ENCODE measurements at regions not wholly inside any gene's neighbourhood (a gene's known extent, or its start where the extent isn't known, plus 50 kb on each side); places are given as distances from the start of the nearest gene placed in this dataset.

GRCh38 chr4:135177321-135177720 is 975.7 kb upstream of the PABPC4L start:
- H3K27me3 ChIP-seq (replicated peaks; ENCODE audit: insufficient read depth), result no peaks in the 10 kb centered on the region
- intact Hi-C loops (cut with DNase I), result no loop called here
- H3K4me3 ChIP-seq, result no peak overlapping the region
- no peak overlapping the region for H3K27ac ChIP-seq
- no peaks in the 10 kb centered on the region for H3K36me3 ChIP-seq
- no peak for DNase-seq (ENCODE audit: low spot score)
- H3K9me3 ChIP-seq, result no peaks in the 10 kb centered on the region
- TF ChIP-seq POLR2A (IDR thresholded peaks at IDR 0.05) (no peak), POLR2AphosphoS5 (IDR thresholded peaks at IDR 0.05) (no peak)
- TF ChIP-seq, protein P1, sequence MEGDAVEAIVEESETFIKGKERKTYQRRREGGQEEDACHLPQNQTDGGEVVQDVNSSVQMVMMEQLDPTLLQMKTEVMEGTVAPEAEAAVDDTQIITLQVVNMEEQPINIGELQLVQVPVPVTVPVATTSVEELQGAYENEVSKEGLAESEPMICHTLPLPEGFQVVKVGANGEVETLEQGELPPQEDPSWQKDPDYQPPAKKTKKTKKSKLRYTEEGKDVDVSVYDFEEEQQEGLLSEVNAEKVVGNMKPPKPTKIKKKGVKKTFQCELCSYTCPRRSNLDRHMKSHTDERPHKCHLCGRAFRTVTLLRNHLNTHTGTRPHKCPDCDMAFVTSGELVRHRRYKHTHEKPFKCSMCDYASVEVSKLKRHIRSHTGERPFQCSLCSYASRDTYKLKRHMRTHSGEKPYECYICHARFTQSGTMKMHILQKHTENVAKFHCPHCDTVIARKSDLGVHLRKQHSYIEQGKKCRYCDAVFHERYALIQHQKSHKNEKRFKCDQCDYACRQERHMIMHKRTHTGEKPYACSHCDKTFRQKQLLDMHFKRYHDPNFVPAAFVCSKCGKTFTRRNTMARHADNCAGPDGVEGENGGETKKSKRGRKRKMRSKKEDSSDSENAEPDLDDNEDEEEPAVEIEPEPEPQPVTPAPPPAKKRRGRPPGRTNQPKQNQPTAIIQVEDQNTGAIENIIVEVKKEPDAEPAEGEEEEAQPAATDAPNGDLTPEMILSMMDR (IDR thresholded peaks at IDR 0.05), result no peak
- H3K4me1 ChIP-seq (replicated peaks), result no peaks in the 10 kb centered on the region

DNA sequence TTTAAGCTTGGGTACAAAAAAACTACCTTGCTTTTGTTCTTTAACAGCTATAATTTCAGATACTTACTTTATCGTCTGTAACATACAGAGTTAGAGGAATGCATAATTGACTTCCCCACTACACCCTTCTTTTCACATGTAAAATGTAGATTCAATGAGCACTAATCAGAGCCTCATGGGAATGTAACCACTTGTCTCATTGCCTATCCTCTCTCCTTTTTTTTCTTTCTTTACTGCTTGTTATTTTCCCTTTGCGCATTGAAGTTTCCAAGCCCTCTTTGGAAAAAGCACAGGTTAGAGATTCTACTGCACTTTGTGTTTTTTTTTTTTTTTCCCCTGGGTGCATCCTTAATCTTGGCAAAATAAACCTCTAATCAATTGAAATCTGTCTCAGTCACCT is 965.1 kb upstream of the PABPC4L start:
- no peak overlapping the region for H3K4me3 ChIP-seq
- H3K4me1 ChIP-seq (replicated peaks), result no peaks in the 10 kb centered on the region
- intact Hi-C loops (cut with DNase I), result no loop called here
- whole genome bisulfite sequencing, result 91% methylated on average over 2 of the region's 2 CpGs
- H3K27me3 ChIP-seq (replicated peaks; ENCODE audit: insufficient read depth), result no peaks in the 10 kb centered on the region
- DNase-seq (ENCODE audit: low spot score), result no peak
- TF ChIP-seq, protein P1 (IDR thresholded peaks at IDR 0.05), result no peak
- TF ChIP-seq POLR2A (IDR thresholded peaks at IDR 0.05) (no peak), POLR2AphosphoS5 (IDR thresholded peaks at IDR 0.05) (no peak)
- no peaks in the 10 kb centered on the region for H3K9me3 ChIP-seq
- H3K36me3 ChIP-seq, result no peaks in the 10 kb centered on the region
- H3K27ac ChIP-seq, result no peak overlapping the region

GRCh38 chr4:135164601-135165000 is 963.0 kb upstream of the PABPC4L start:
- Histone ChIP-seq H3K36me3 (no peaks in the 10 kb centered on the region), H3K27ac (no peak overlapping the region), H3K4me3 (no peak overlapping the region), H3K9me3 (no peaks in the 10 kb centered on the region), H3K27me3 (replicated peaks; ENCODE audit: insufficient read depth) (no peaks in the 10 kb centered on the region), H3K4me1 (replicated peaks) (no peaks in the 10 kb centered on the region)
- 82% methylated on average over 5 of the region's 5 CpGs for WGBS
- intact Hi-C loops (cut with DNase I), result no loop called here
- no peak for TF ChIP-seq POLR2A (IDR thresholded peaks at IDR 0.05)
- TF ChIP-seq, protein P1 (IDR thresholded peaks at IDR 0.05), result no peak
- no peak for TF ChIP-seq POLR2AphosphoS5 (IDR thresholded peaks at IDR 0.05)
- no peak for DNase-seq (ENCODE audit: low spot score)

DNA sequence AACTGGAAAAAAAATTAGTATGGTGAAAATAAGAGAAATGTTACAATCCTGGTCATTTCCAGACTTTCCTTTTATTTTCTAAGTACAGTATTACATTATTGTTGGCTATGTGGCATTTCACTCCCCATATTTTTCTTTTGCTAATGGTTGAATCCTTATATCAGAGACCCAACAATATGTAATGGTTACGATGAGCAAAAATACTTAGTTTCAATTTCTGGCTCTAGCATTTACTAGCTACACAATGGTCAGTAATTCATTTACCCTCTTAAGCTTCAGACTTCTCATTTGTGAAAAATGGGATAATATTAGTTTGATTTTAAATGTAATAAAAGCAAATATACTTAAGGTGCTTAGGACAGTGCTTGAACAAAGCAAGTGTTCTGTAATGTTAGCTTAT is 942.9 kb upstream of the PABPC4L start:
- Histone ChIP-seq H3K9me3 (no peaks in the 10 kb centered on the region), H3K4me3 (no peak overlapping the region), H3K36me3 (no peaks in the 10 kb centered on the region), H3K27me3 (replicated peaks; ENCODE audit: insufficient read depth) (no peaks in the 10 kb centered on the region), H3K27ac (no peak overlapping the region), H3K4me1 (replicated peaks) (no peaks in the 10 kb centered on the region)
- intact Hi-C loops (cut with DNase I), result no loop called here
- 86% methylated on average over 1 of the region's 1 CpG for WGBS
- DNase-seq (ENCODE audit: low spot score), result no peak
- no peak for TF ChIP-seq POLR2AphosphoS5 (IDR thresholded peaks at IDR 0.05)
- no peak for TF ChIP-seq POLR2A (IDR thresholded peaks at IDR 0.05)
- TF ChIP-seq, protein P1 (IDR thresholded peaks at IDR 0.05), result no peak

GRCh38 chr4:135124196-135124595 is 922.6 kb upstream of the PABPC4L start:
- no peaks in the 10 kb centered on the region for H3K27me3 ChIP-seq (replicated peaks; ENCODE audit: insufficient read depth)
- H3K4me3 ChIP-seq, result no peak overlapping the region
- TF ChIP-seq POLR2AphosphoS5 (IDR thresholded peaks at IDR 0.05) (no peak), POLR2A (IDR thresholded peaks at IDR 0.05) (no peak)
- TF ChIP-seq, protein P1 (IDR thresholded peaks at IDR 0.05), result no peak
- no peaks in the 10 kb centered on the region for H3K36me3 ChIP-seq
- no peaks in the 10 kb centered on the region for H3K9me3 ChIP-seq
- H3K4me1 ChIP-seq (replicated peaks), result no peaks in the 10 kb centered on the region
- no peak for DNase-seq (ENCODE audit: low spot score)
- no peak overlapping the region for H3K27ac ChIP-seq
- intact Hi-C loops (cut with DNase I), result no loop called here

All from prostate gland (tissue), 2 donors.